ENCODE measurements at regions not wholly inside any gene's neighbourhood (a gene's known extent, or its start where the extent isn't known, plus 50 kb on each side); places are given as distances from the start of the nearest gene placed in this dataset.

- Histone ChIP-seq H3K4me2 (no peak overlapping the region), H3K27me3 (no peaks in the 10 kb centered on the region), H3K9ac (no peak overlapping the region), H3K27ac (no peak overlapping the region), H3K79me2 (ENCODE audit: low read depth) (no peaks in the 10 kb centered on the region), H2AFZ (replicated peaks) (no peak overlapping the region), H3F3A (ENCODE audit: low read depth) (no peaks in the 10 kb centered on the region), H3K9me3 (ENCODE audit: low read depth) (no peaks in the 10 kb centered on the region), H3K36me3 (no peaks in the 10 kb centered on the region), H4K20me1 (ENCODE audit: low read depth) (no peaks in the 10 kb centered on the region), H3K4me3 (no peak overlapping the region), H3K4me1 (peaks cover 6% of the 10 kb centered on the region)
- Mint-ChIP-seq H3K27me3 (ENCODE audit: insufficient read depth, low read depth) (peaks cover 13% of the 10 kb centered on the region), H3K4me3 (no peak overlapping the region), H3K4me1 (peaks cover 12% of the 10 kb centered on the region), H3K27ac (no peak overlapping the region), H3K36me3 (peaks cover 2% of the 10 kb centered on the region), H3K9me3 (no peaks in the 10 kb centered on the region)
- no peak for DNase-seq (ENCODE audit: low spot score)
- no peak for TF ChIP-seq EZH2 (IDR thresholded peaks at IDR 0.05)
- no peak for TF ChIP-seq CTCF (IDR thresholded peaks at IDR 0.05)
- TF ChIP-seq EZH2phosphoT487 (IDR thresholded peaks at IDR 0.05), result no peak
Observed at GRCh38 chr10:71031026-71031425, 142.7 kb upstream of the PCBD1 start.

DNA sequence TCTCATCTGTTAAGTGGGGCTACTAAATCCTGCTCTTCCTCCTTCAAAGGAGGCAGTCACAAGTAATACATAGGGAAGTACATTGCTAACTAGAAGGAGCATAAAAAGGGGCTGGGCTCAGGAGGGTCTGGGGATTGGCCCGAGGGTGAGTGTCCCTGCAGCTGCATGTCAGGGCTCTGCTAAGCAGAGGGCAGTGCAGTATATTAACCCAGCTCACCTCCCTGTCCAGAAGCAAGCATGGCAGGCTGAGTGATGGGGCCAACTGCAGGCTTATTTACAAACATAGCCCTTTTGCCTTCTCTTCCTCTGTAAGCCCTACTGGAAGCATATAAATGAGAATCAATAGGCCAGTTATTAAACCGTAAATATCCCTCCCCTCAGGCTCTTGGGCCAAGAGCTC lies 143.2 kb upstream of the PCBD1 start:
- Histone ChIP-seq H3F3A (ENCODE audit: low read depth) (no peaks in the 10 kb centered on the region), H3K27ac (no peak overlapping the region), H3K4me2 (no peak overlapping the region), H3K9ac (no peak overlapping the region), H3K36me3 (no peaks in the 10 kb centered on the region), H3K4me3 (no peak overlapping the region), H3K9me3 (ENCODE audit: low read depth) (no peaks in the 10 kb centered on the region), H2AFZ (replicated peaks) (no peak overlapping the region), H3K79me2 (ENCODE audit: low read depth) (no peaks in the 10 kb centered on the region), H3K27me3 (no peaks in the 10 kb centered on the region), H4K20me1 (ENCODE audit: low read depth) (no peaks in the 10 kb centered on the region), H3K4me1 (peaks cover 12% of the 10 kb centered on the region)
- Mint-ChIP-seq H3K9me3 (no peaks in the 10 kb centered on the region), H3K4me3 (no peak overlapping the region), H3K27me3 (ENCODE audit: insufficient read depth, low read depth) (peaks cover 13% of the 10 kb centered on the region), H3K36me3 (peaks cover 2% of the 10 kb centered on the region), H3K4me1 (peaks cover 18% of the 10 kb centered on the region), H3K27ac (no peak overlapping the region)
- DNase-seq (ENCODE audit: low spot score), result no peak
- no peak for TF ChIP-seq EZH2 (IDR thresholded peaks at IDR 0.05)
- no peak for TF ChIP-seq CTCF (IDR thresholded peaks at IDR 0.05)
- TF ChIP-seq EZH2phosphoT487 (IDR thresholded peaks at IDR 0.05), result no peak

DNA sequence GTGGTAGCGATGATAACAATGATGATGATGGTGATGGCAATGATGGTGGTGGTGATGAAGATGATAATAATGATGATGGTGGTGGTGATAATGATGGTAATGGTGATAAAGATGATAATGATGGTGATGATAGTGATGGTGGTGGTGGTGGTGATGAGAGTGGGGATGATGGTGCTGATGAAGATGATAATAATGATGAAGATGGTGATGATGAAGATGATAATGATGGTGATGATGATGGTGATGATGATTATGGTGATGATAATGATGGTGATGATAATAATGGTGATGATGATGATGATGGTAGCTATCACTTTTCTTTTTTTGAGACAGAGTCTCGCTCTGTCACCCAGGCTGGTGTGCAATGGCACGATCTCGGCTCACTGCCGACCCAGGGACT lies 144.5 kb upstream of the PCBD1 start:
- H3K9me3 ChIP-seq (ENCODE audit: low read depth), result no peaks in the 10 kb centered on the region
- H3K27me3 ChIP-seq, result no peaks in the 10 kb centered on the region
- Mint-ChIP-seq H3K4me3 (peak overlapping the region; percentile 3), H3K36me3 (peaks cover 2% of the 10 kb centered on the region), H3K9me3 (no peaks in the 10 kb centered on the region), H3K4me1 (peaks cover 19% of the 10 kb centered on the region), H3K27me3 (ENCODE audit: insufficient read depth, low read depth) (peaks cover 15% of the 10 kb centered on the region), H3K27ac (no peak overlapping the region)
- H3K9ac ChIP-seq, result no peak overlapping the region
- H2AFZ ChIP-seq (replicated peaks), result no peak overlapping the region
- no peak overlapping the region for H3K27ac ChIP-seq
- no peak overlapping the region for H3K4me2 ChIP-seq
- H3K36me3 ChIP-seq, result no peaks in the 10 kb centered on the region
- no peaks in the 10 kb centered on the region for H4K20me1 ChIP-seq (ENCODE audit: low read depth)
- DNase-seq (ENCODE audit: low spot score), result no peak
- no peaks in the 10 kb centered on the region for H3K79me2 ChIP-seq (ENCODE audit: low read depth)
- H3K4me1 ChIP-seq, result peaks cover 13% of the 10 kb centered on the region
- no peak overlapping the region for H3K4me3 ChIP-seq
- no peaks in the 10 kb centered on the region for H3F3A ChIP-seq (ENCODE audit: low read depth)
- TF ChIP-seq EZH2phosphoT487 (IDR thresholded peaks at IDR 0.05) (no peak), EZH2 (IDR thresholded peaks at IDR 0.05) (no peak), CTCF (IDR thresholded peaks at IDR 0.05) (no peak)

All from neural progenitor cell (in vitro differentiated cells).